HFFc6 (cell line): ENCODE measurements at regions not wholly inside any gene's neighbourhood (a gene's known extent, or its start where the extent isn't known, plus 50 kb on each side); places are given as distances from the start of the nearest gene placed in this dataset.

Source experiments
- DNase-seq: peaks from one replicate; pipeline ENCODE4 v3.0.0-alpha.2; 2018
- H3K27ac Mint-ChIP-seq: 2 replicates; pipeline ENCODE4 v1.8.0; 2020; ENCODE audit warnings: mild to moderate bottlenecking, mixed read lengths
- H3K27me3 Mint-ChIP-seq: 2 replicates; pipeline ENCODE4 v1.8.0; 2021; ENCODE audit warnings: mild to moderate bottlenecking, moderate library complexity, mixed read lengths; ENCODE audit not compliant: insufficient read depth
- H3K36me3 Mint-ChIP-seq: 2 replicates; pipeline ENCODE4 v1.8.0; 2021; ENCODE audit warnings: low read depth, mixed read lengths
- H3K4me1 Mint-ChIP-seq: 2 replicates; pipeline ENCODE4 v1.8.0; 2020; ENCODE audit warnings: low read depth, mixed read lengths
- H3K4me3 Mint-ChIP-seq: 2 replicates; pipeline ENCODE4 v1.8.0; 2020; ENCODE audit warnings: mild to moderate bottlenecking, moderate library complexity, mixed read lengths
- H3K9me3 Mint-ChIP-seq: 2 replicates; pipeline ENCODE4 v1.8.0; 2020; ENCODE audit warnings: mild to moderate bottlenecking, mixed read lengths
- TF ChIP-seq, protein P1 (sequence below): fragments of 200-600 bp; sonication (generic); IDR thresholded peaks from 2 replicates; pipeline ENCODE4 v1.5.0; 2021; ENCODE audit warnings: antibody characterized with exemption, mild to moderate bottlenecking

- Mint-ChIP-seq H3K9me3 (peaks cover 9% of the 10 kb centered on the region; the same call in 1 of the 2 replicates), H3K4me1 (no peaks in the 10 kb centered on the region), H3K27ac (no peak overlapping the region), H3K4me3 (no peak overlapping the region), H3K36me3 (no peaks in the 10 kb centered on the region; the same call in 1 of the 2 replicates), H3K27me3 (no peaks in the 10 kb centered on the region; the same call in none of the 2 replicates)
- TF ChIP-seq, protein P1, sequence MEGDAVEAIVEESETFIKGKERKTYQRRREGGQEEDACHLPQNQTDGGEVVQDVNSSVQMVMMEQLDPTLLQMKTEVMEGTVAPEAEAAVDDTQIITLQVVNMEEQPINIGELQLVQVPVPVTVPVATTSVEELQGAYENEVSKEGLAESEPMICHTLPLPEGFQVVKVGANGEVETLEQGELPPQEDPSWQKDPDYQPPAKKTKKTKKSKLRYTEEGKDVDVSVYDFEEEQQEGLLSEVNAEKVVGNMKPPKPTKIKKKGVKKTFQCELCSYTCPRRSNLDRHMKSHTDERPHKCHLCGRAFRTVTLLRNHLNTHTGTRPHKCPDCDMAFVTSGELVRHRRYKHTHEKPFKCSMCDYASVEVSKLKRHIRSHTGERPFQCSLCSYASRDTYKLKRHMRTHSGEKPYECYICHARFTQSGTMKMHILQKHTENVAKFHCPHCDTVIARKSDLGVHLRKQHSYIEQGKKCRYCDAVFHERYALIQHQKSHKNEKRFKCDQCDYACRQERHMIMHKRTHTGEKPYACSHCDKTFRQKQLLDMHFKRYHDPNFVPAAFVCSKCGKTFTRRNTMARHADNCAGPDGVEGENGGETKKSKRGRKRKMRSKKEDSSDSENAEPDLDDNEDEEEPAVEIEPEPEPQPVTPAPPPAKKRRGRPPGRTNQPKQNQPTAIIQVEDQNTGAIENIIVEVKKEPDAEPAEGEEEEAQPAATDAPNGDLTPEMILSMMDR, result no peak
- DNase-seq, result no peak
Observed at GRCh38 chr13:72315312-72315711, 412.1 kb downstream of the MZT1 start.

DNA sequence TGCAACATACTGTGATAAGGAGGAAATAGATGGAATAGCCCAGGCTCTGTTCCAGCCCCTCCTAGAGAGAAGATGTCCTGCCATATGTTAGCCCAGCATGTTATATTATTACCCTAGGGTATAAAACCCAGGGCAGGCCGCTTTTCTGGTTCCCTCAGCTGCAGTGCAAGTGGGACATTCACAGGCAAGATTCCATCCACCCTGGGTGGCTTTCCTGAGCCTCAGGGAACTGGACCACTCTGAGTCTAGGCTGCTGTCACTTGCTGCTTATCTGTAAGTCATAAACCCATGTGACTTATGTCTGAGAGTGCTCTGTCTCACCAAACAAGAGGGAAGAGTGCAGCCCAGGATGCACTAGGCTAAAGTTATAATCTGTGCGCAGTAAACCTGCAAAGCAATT, 413.2 kb downstream of the MZT1 start:
- Mint-ChIP-seq H3K27ac (no peak overlapping the region), H3K4me1 (no peaks in the 10 kb centered on the region), H3K36me3 (no peaks in the 10 kb centered on the region; the same call in 1 of the 2 replicates), H3K4me3 (no peak overlapping the region), H3K9me3 (peaks cover 9% of the 10 kb centered on the region; the same call in 1 of the 2 replicates), H3K27me3 (no peaks in the 10 kb centered on the region; the same call in 1 of the 2 replicates)
- TF ChIP-seq, protein P1, result no peak
- DNase-seq, result no peak

DNA sequence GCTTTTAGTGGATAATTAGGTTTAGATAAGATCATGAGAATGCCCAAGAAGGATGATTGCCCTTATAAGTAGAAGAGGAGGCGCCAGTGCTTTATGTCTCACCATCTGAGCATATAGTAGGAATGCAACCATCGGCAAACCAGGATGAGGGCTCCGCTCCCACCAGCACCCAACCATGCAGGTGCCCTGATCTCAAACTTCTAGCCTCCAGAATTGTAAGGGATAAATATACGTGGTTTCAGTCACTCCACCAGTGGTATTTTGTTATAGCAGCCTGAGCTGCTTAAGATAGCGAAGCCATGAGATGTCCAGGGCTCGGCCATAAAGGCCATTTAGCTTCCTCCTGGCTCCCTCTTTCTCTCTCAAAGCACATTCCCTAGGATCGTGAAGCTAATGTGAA, 413.9 kb downstream of the MZT1 start:
- Mint-ChIP-seq H3K27me3 (no peaks in the 10 kb centered on the region; the same call in 1 of the 2 replicates), H3K4me1 (no peaks in the 10 kb centered on the region), H3K27ac (no peak overlapping the region), H3K36me3 (no peaks in the 10 kb centered on the region; the same call in 1 of the 2 replicates), H3K9me3 (peaks cover 9% of the 10 kb centered on the region; the same call in 1 of the 2 replicates), H3K4me3 (no peak overlapping the region)
- no peak for DNase-seq
- TF ChIP-seq, protein P1, result no peak

DNA sequence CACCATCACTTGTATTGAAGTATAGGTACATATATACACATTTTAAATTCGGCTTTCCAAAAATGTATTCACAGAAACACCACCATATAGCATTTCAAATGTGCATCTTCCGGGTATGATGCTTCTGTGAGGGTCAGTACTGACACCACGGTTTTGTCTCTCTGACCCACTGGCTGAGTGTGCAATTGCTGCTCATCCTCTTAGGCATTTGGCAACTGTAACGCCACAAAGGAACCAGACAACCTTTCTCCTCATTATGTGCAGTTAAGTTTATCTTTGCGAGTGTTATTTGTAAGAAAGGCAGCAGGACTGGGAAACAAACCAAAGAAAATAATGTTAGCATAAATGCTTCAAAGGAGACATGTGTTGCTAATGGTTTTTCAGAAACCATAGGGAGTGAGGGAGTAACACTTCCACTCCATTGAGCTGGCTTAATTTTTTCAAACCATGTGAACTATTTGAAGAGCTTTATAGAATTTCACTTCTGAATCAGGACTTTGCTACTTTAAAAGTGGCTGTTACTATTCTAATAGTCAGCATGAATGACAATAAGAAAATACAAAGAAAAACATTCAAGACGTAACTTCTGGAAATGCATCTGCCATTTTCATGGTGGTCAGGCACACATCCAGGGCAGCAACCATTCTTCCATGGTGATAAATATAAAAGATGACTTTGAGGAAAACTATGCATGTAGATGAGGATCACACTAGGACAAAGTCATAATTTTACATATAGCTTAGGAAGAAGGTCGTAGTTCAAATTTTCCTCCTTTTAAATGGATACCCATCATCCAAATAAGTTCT, 423.3 kb downstream of the MZT1 start:
- H3K4me1 Mint-ChIP-seq, result no peaks in the 10 kb centered on the region; the same call in 1 of the 2 replicates

DNA sequence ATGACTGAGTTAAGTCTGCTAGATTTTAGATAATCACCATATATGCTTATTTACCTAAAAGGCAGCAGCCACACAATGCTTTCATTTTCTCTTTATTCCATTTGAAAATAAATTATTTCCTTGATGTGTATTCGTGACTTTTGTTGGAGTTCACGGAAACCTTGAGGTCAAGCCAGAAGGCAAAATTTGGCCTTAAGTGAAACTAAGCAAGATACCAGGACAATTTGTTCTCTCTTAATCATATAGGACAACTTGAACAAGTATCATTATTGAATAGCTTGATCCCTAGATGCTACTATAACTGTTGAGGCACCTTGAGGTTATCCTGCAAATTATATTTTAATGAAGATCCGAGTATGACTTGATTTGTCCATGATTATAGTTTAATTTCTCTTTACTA, 429.2 kb upstream of the DACH1 start:
- Mint-ChIP-seq H3K9me3 (peaks cover 13% of the 10 kb centered on the region), H3K27ac (no peak overlapping the region), H3K36me3 (0 out of 2 replicates have a peak, but pooled peaks cover 4% of the 10 kb centered on the region), H3K27me3 (no peaks in the 10 kb centered on the region), H3K4me3 (no peak overlapping the region), H3K4me1 (peaks cover 20% of the 10 kb centered on the region; the same call in 1 of the 2 replicates)
- TF ChIP-seq, protein P1, result no peak
- no peak for DNase-seq

More for the DNA sequence above, 423.3 kb downstream of the MZT1 start:
- TF ChIP-seq, protein P1, result no peak
- Mint-ChIP-seq H3K27ac (no peak overlapping the region), H3K36me3 (no peaks in the 10 kb centered on the region), H3K27me3 (no peaks in the 10 kb centered on the region), H3K9me3 (peaks cover 10% of the 10 kb centered on the region; the same call in 1 of the 2 replicates), H3K4me3 (no peak overlapping the region)
- DNase-seq, result no peak
